Activated T-helper 2 cell treated with anti-CD3 and anti-CD28 coated beads, Interferon-gamma antibody, Interleukin-2, Interleukin-4, amounts not matched to agents 10 μg/mL and 5 μg/mL and 100 μg/mL, durations not matched to agents 14 hours and 24 hours and 36 hours (primary cell): ENCODE measurements at regions not wholly inside any gene's neighbourhood (a gene's known extent, or its start where the extent isn't known, plus 50 kb on each side); places are given as distances from the start of the nearest gene placed in this dataset.

Experiments
- DNase-seq: peaks from one replicate; pipeline ENCODE4 v3.0.0; 2021; ENCODE audit warnings: low spot score
- H3K27ac Mint-ChIP-seq: one replicate; pipeline ENCODE4 v1.8.0; 2021; ENCODE audit warnings: mixed read lengths
- H3K27me3 Mint-ChIP-seq: one replicate; pipeline ENCODE4 v1.8.0; 2021; ENCODE audit warnings: low read depth, mixed read lengths
- H3K36me3 Mint-ChIP-seq: one replicate; pipeline ENCODE4 v1.8.0; 2021; ENCODE audit warnings: low read depth, mixed read lengths
- H3K4me1 Mint-ChIP-seq: one replicate; pipeline ENCODE4 v1.8.0; 2021; ENCODE audit warnings: low read depth, mixed read lengths
- H3K4me3 Mint-ChIP-seq: one replicate; pipeline ENCODE4 v1.8.0; 2021; ENCODE audit warnings: low read depth, mild to moderate bottlenecking, moderate library complexity, mixed read lengths
- H3K9me3 Mint-ChIP-seq: one replicate; pipeline ENCODE4 v1.8.0; 2021; ENCODE audit warnings: mixed read lengths
- intact Hi-C: fragments of 100-400 bp; cut with micrococcal nuclease; formaldehyde crosslinking; loops from one replicate; pipeline ENCODE4 v1.15.1; 2023

DNA sequence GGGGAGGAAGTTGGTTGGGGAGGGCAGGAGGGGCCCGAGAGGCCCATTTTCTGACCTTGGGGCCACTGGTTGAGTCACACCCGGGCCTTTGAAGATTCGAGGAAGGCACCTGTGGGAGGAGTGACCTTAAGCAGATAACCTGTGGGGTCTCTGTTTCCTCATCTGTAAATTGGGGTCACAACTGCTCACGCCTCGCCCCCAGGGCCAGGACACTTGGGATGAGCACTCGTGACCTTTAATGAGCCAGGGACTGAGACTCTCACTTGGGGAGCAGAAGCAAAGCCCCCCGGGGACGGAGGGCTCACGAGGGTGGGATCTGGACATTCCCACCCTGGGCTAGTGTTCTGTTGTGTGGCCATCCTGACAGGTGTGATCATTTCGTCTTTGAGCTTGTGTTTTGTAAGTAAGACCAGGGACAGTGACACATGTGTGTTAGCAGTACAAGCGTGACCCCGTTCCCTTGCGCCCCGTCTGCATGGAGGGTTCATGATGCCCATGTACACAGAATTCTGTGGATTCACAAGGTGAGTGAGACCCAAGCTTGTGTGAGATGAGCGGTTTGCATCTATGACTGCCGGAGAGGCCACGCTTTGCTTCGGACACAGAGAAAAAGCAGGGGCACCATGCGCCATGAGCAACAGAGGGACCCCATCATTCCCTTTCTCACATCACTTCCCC lies 79.3 kb upstream of the PMEPA1 start:
- no peaks in the 10 kb centered on the region for H3K4me1 Mint-ChIP-seq
- DNase-seq: no peak
- no peak overlapping the region for H3K27ac Mint-ChIP-seq
- intact Hi-C loops: no loop called here
- H3K4me3 Mint-ChIP-seq: no peak overlapping the region
- no peaks in the 10 kb centered on the region for H3K9me3 Mint-ChIP-seq
- no peaks in the 10 kb centered on the region for H3K36me3 Mint-ChIP-seq
- H3K27me3 Mint-ChIP-seq: no peaks in the 10 kb centered on the region

DNA sequence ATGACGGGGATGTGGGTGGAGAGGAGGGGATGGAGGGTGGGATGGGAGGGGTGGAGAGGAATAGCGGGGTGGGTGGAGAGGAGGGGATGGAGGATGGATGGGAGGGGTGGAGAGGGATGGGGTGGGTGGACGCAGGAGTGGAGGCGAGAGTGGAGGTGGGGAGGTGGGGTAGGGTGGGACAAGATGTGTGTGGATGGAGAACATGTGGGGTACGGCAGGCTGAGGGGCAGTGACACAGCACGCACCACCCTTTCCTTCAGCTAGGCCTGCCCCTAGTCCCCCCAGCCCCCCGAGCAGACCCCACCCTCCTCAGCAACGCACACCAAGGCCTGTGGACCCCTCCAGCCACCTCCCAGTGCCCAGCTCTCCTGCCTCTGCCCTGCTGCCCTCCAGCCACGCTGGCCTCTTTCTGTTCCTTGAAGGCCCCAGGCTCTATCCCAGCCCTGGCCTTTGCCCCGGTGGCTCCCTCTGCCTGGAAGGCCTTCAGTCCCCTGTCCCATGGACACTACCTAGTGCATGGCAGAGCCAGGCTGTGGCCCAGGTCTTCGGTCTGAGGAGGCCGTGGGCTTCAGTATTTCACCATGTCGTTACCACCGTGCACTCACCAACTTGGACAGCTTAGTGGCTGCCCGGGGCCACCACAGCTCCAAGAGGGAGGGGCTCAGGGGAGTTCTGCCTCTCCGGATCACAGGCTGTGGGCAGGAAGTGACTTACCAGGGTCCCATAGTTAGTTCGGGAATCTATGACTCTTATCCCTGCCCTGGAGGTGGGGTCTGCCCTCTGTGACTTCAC lies 78.4 kb upstream of the PMEPA1 start:
- no peaks in the 10 kb centered on the region for H3K4me1 Mint-ChIP-seq

DNA sequence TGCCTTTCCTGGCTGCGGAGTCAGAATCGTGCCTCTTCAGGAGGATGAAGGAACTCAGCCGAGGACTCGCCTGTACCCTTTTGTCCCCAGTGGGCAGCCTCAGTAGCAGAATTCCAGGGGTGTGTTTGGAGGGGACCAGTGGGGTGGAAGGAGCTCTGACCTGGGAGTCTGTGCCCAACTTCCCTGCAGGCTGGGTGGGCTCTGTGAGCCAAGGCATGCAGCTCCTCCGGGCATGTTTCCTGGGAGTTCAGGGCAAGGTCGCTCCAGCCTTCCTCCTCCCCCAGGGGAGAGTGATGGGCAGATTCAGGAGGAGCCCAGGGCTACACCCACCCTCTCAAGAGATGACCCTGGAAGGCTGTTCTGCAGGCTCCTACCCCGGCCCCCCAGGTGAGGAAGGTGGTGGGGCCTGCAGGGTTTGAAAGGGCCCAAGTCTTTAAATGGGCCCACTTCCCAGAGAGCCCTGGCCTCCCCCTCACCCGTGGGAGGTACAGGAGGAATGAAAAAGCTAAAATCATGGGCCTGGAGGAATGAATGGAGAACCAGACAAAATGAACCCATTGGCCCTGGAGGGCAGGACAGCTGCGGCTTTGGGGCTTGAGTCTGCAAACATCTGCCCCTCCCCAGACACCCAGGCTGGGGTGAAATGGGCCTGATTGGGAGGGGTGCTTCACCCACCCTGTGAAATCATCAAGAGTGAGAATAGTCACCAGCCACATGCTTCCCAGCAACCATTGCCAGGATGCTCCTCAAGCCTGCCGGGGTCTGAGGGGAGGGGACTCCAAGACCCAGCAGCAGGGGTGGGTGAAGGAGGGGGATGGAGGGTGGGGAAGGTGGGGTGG lies 77.6 kb upstream of the PMEPA1 start:
- no peaks in the 10 kb centered on the region for H3K36me3 Mint-ChIP-seq
- intact Hi-C loops: no loop called here
- no peak for DNase-seq
- no peaks in the 10 kb centered on the region for H3K27me3 Mint-ChIP-seq
- H3K4me1 Mint-ChIP-seq: no peaks in the 10 kb centered on the region
- no peak overlapping the region for H3K27ac Mint-ChIP-seq
- H3K4me3 Mint-ChIP-seq: no peak overlapping the region
- no peaks in the 10 kb centered on the region for H3K9me3 Mint-ChIP-seq

More for the DNA sequence above, 78.4 kb upstream of the PMEPA1 start:
- intact Hi-C loops: no loop called here
- Mint-ChIP-seq H3K27me3 (no peaks in the 10 kb centered on the region), H3K9me3 (no peaks in the 10 kb centered on the region), H3K36me3 (no peaks in the 10 kb centered on the region), H3K27ac (no peak overlapping the region), H3K4me3 (no peak overlapping the region)
- no peak for DNase-seq

DNA sequence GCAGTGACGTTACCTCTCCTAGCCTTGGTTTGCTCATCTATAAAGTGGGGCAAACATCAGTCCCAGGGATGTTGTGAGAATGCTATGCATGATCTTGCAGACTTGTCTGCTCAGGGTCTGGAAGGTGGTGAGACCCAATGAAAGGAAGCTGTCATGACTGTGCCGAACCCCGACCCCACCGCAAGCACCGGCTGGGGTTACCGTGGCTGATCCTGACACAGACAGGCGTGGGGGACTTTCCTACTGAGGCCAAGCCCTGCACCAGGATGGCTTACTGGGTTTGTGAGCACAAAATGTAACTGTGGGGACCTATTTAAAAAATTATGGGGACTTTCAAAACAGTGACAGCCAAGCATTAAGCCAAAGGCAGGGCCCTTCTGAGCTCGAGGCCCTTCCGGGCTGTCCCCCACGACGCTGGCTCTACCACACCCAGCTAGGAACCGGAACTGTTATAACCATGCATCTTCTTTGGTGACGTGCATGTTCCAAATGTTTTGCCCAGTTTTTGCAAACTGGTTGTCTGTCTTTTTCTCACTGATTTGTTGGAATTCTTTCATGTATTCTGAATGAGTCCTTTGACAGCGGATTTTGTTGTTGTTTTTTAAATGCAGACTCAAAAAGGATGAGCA lies 76.6 kb upstream of the PMEPA1 start:
- H3K27ac Mint-ChIP-seq: no peak overlapping the region
- no peak for DNase-seq
- no peaks in the 10 kb centered on the region for H3K9me3 Mint-ChIP-seq
- H3K4me3 Mint-ChIP-seq: no peak overlapping the region
- no peaks in the 10 kb centered on the region for H3K27me3 Mint-ChIP-seq
- intact Hi-C loops: no loop called here
- no peaks in the 10 kb centered on the region for H3K4me1 Mint-ChIP-seq
- H3K36me3 Mint-ChIP-seq: no peaks in the 10 kb centered on the region

DNA sequence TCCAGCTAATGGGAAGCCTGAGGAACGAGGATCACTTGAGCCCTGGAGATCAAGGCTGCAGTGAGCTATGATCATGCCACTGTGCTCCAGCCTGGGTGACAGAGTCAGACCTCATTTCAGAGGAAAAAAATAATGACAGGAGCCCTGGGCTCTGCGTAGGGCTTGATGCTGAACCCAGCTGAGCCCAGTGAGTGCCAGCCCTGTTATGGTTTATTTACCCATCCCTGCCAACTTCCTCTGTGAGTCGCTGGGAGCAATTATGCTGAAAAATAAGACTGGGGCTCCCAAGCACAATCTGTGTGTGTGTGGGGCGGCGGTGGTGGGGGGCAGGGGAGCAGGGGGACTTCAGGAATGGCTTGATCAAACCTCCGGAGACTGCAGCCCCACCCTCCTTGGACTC lies 75.9 kb upstream of the PMEPA1 start:
- H3K9me3 Mint-ChIP-seq: no peaks in the 10 kb centered on the region
- no peaks in the 10 kb centered on the region for H3K36me3 Mint-ChIP-seq
- no peaks in the 10 kb centered on the region for H3K4me1 Mint-ChIP-seq
- no peak overlapping the region for H3K27ac Mint-ChIP-seq
- no peaks in the 10 kb centered on the region for H3K27me3 Mint-ChIP-seq
- no peak for DNase-seq
- no peak overlapping the region for H3K4me3 Mint-ChIP-seq
- intact Hi-C loops: no loop called here

DNA sequence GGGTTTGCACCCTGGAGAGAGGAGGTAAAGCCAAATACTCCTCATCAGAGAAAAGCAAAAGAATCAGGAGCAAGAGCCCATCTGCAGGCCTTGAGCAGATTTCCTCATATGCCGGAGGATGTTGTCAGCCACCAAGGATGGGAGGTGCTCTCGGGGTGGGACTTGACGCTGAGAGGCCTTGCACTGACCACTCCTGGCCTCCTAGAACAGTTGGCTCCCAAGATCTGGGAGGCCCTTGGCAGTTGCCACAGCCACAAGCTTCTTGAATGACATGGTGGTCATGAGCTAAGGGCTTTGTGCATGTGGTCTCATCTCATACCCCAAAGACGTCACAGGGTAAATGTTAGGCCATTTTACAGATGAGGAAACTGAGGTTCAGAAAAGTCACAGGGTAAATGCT lies 75.2 kb upstream of the PMEPA1 start:
- H3K27me3 Mint-ChIP-seq: no peaks in the 10 kb centered on the region
- intact Hi-C loops: no loop called here
- H3K4me1 Mint-ChIP-seq: no peaks in the 10 kb centered on the region
- H3K27ac Mint-ChIP-seq: no peak overlapping the region
- H3K9me3 Mint-ChIP-seq: no peaks in the 10 kb centered on the region
- H3K4me3 Mint-ChIP-seq: no peak overlapping the region
- no peak for DNase-seq
- no peaks in the 10 kb centered on the region for H3K36me3 Mint-ChIP-seq

DNA sequence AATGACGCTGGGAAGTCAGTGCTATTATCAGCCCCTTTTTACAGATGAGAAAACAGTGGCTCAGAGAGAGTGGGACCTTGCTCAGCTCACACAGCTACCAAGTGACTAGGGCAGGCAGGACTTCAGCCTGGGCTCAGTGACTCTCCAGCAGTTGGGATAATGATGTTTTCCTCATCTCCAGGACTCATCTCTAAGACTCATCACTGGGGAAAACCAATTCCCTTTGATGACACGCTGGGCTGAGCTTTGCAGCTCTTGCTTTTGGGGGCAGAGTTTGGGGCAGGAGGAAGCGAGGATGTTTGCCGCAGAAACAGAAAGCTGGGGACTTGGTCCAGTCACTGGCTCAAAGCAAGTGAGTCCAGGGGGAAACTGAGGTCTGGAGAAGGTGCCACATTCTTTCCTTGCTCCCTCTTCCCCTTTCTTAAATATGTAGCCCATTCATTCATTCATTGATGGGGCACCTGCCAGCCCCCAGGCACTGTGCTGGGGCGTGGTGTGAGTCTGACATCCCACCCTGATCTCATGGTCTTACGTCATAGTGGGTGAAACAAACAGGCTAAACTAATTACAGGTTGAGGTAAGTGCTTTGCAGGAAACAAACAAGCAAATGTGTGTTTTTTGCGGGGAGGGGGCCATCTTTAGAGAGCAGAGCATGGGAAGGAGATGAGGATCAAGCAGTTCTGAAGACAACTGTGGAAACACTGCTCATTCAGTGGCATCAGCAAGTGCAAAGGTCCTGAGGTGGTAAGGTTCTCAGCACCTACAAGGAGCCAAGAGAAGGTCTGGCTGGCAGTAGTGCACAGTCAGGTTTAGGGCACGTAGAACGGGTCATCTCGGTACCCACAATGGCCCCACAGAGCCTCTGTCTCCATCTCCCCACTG lies 74.4 kb upstream of the PMEPA1 start:
- DNase-seq: no peak
- H3K36me3 Mint-ChIP-seq: no peaks in the 10 kb centered on the region
- H3K4me3 Mint-ChIP-seq: no peak overlapping the region
- H3K27me3 Mint-ChIP-seq: no peaks in the 10 kb centered on the region
- H3K4me1 Mint-ChIP-seq: no peaks in the 10 kb centered on the region
- H3K27ac Mint-ChIP-seq: no peak overlapping the region
- no peaks in the 10 kb centered on the region for H3K9me3 Mint-ChIP-seq
- intact Hi-C loops: no loop called here

DNA sequence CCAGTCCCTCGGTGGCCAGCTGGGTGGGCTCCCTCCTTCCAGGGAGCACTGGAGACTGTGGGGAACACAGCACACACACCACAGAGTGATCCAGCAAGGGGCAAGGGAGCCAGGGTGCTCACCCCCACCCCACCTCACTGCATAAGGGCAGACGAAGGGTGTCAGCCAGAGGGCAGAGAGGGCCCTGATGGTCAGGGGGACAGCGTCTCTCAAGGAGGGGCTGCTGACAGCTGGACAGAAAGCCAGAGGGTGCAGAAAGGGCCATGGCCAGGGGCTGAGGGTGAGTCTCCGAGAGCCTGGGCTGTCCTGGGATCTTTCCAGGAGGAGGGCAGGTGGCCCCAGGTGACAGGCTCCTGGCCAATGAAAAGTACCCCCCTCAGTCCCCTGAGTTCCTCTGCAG lies 73.4 kb upstream of the PMEPA1 start:
- intact Hi-C loops: no loop called here
- Mint-ChIP-seq H3K4me1 (no peaks in the 10 kb centered on the region), H3K27me3 (no peaks in the 10 kb centered on the region), H3K4me3 (no peak overlapping the region), H3K36me3 (no peaks in the 10 kb centered on the region), H3K27ac (no peak overlapping the region), H3K9me3 (no peaks in the 10 kb centered on the region)
- no peak for DNase-seq

DNA sequence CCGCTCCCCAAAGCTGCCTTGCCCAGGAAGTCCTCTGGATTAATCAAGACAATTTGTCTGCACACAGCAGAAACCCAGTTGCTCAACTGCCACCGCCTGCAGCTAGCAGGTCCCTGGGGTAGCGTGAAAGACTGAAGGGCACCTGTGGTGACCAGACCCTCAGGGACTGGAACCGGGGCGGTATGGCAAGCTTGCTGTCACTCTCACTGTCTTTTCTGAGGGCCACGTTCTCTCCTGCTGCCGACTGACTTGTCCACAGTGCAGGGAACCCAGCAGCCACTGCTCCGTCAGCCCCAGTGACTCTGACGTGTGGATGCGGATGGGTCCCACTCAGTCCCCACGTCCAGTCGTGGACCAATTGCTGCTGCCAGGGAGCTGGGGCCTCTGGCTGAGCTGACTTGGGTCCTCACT lies 72.8 kb upstream of the PMEPA1 start:
- H3K27me3 Mint-ChIP-seq: peaks cover 2% of the 10 kb centered on the region
- intact Hi-C loops: no loop called here
- no peak for DNase-seq
- H3K36me3 Mint-ChIP-seq: no peaks in the 10 kb centered on the region
- H3K4me3 Mint-ChIP-seq: no peak overlapping the region
- no peaks in the 10 kb centered on the region for H3K4me1 Mint-ChIP-seq
- H3K27ac Mint-ChIP-seq: no peak overlapping the region
- no peaks in the 10 kb centered on the region for H3K9me3 Mint-ChIP-seq

DNA sequence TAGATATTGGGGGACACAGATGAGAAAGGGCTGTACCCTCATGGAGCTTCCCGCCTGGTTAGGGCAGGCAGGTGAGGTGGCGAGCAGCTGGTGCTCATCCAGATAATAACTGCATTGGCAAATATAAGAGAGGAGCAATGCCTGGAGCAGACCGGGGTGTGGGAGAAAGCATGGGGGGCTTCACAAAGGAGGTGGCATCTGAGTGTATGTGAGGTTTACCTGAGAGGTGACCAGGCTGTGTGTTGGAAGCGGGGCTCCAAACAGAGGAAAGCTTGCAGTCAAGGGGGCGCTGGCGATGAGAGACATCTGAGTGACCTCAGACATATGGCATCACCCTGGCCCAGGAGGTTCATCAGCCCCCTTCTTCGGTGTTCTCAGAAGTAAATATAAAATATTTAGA lies 72.1 kb upstream of the PMEPA1 start:
- H3K9me3 Mint-ChIP-seq: no peaks in the 10 kb centered on the region
- intact Hi-C loops: no loop called here
- no peak overlapping the region for H3K4me3 Mint-ChIP-seq

DNA sequence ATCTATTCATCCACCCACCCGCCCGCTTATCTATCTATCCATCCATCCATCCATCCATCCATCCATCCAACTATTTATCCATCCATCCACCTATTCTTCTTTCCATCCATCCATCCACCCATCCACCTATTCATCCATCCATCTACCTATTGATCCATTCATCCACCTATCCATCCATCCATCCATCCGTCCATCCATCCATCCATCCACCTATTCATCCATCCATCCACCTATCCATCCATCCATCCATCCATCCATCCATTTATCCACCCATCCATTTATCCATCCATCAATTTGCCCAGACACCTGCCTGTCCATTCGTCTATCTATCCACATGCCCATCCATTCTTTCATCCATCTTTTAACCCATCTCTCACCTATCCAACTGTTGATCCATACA lies 71.1 kb upstream of the PMEPA1 start:
- H3K27ac Mint-ChIP-seq: no peak overlapping the region
- peaks cover 10% of the 10 kb centered on the region for H3K27me3 Mint-ChIP-seq
- H3K36me3 Mint-ChIP-seq: no peaks in the 10 kb centered on the region
- no peak overlapping the region for H3K4me3 Mint-ChIP-seq
- no peaks in the 10 kb centered on the region for H3K9me3 Mint-ChIP-seq
- DNase-seq: no peak
- H3K4me1 Mint-ChIP-seq: no peaks in the 10 kb centered on the region
- intact Hi-C loops: no loop called here

More for the DNA sequence above, 72.1 kb upstream of the PMEPA1 start:
- no peak overlapping the region for H3K27ac Mint-ChIP-seq
- peaks cover 7% of the 10 kb centered on the region for H3K27me3 Mint-ChIP-seq
- DNase-seq: no peak
- no peaks in the 10 kb centered on the region for H3K36me3 Mint-ChIP-seq
- no peaks in the 10 kb centered on the region for H3K4me1 Mint-ChIP-seq

DNA sequence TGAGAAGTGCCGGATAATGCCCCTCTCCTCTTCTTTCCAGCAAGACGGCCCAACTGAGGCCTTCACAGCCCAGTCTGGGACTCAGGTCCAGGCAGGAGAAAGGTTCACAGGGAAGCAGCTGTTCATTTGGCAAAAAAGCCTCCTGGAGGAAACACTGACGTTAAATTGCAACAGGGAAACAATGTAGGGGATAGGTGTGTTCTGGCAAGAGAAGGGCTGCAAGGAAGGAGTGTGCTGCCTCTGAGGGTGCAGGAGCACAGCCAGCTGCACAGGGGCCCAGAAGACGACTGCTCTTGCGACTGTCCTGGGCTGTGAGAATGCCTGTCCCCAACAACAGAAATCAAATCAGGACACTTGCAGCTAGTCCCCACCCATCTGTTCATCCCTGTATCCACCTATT lies 70.6 kb upstream of the PMEPA1 start:
- peaks cover 12% of the 10 kb centered on the region for H3K27me3 Mint-ChIP-seq
- no peaks in the 10 kb centered on the region for H3K9me3 Mint-ChIP-seq
- no peak overlapping the region for H3K4me3 Mint-ChIP-seq
- H3K27ac Mint-ChIP-seq: no peak overlapping the region
- no peak for DNase-seq
- no peaks in the 10 kb centered on the region for H3K36me3 Mint-ChIP-seq
- intact Hi-C loops: no loop called here
- no peaks in the 10 kb centered on the region for H3K4me1 Mint-ChIP-seq
